Liver (tissue), 3 donors: ENCODE measurements at regions not wholly inside any gene's neighbourhood (a gene's known extent, or its start where the extent isn't known, plus 50 kb on each side); places are given as distances from the start of the nearest gene placed in this dataset.

Experiments
- EGR1 ChIP-seq, 2 donors: IDR thresholded peaks; 2 replicates each; pipeline ENCODE4 v1.6.1; 2016 to 2018; ENCODE audit warnings: antibody characterized with exemption in 2 of 2, low read depth in 2 of 2
- FOXA1 ChIP-seq: IDR thresholded peaks from 2 replicates; pipeline ENCODE4 v1.6.1; 2016; ENCODE audit warnings: antibody characterized with exemption
- GABPA ChIP-seq, 2 donors: IDR thresholded peaks in 1 of 2; conservative IDR thresholded peaks in 1 of 2; 2 replicates each; pipeline ENCODE4 v1.6.1; 2016; ENCODE audit warnings: antibody characterized with exemption in 2 of 2, mild to moderate bottlenecking in 1 of 2, moderate library complexity in 1 of 2
- JUND ChIP-seq, 2 donors: IDR thresholded peaks; 2 replicates each; pipeline ENCODE4 v1.6.1; 2016; ENCODE audit warnings: antibody characterized with exemption in 2 of 2
- NR2F2 ChIP-seq: IDR thresholded peaks from 2 replicates; pipeline ENCODE4 v1.6.1; 2016; ENCODE audit warnings: antibody characterized with exemption
- RAD21 ChIP-seq, 2 donors: IDR thresholded peaks; 2 replicates each; pipeline ENCODE4 v1.6.1; 2016; ENCODE audit warnings: antibody characterized with exemption in 2 of 2, mild to moderate bottlenecking in 2 of 2
- RXRA ChIP-seq, 2 donors: IDR thresholded peaks; 2 replicates each; pipeline ENCODE4 v1.6.1; 2017 to 2018; ENCODE audit warnings: antibody characterized with exemption in 2 of 2, mild to moderate bottlenecking in 1 of 2
- SP1 ChIP-seq: IDR thresholded peaks from 2 replicates; pipeline ENCODE4 v1.6.1; 2018; ENCODE audit warnings: antibody characterized with exemption, mild to moderate bottlenecking
- TAF1 ChIP-seq: conservative IDR thresholded peaks from 2 replicates; pipeline ENCODE4 v1.6.1; 2016; ENCODE audit warnings: antibody characterized with exemption, mild to moderate bottlenecking
- YY1 ChIP-seq: IDR thresholded peaks from 2 replicates; pipeline ENCODE4 v1.6.1; 2016; ENCODE audit warnings: antibody characterized with exemption, mild to moderate bottlenecking
- TF ChIP-seq, protein P1 (sequence below): fragments of 150-350 bp; IDR thresholded peaks from 2 replicates; pipeline ENCODE4 v1.5.1; 2017; ENCODE audit warnings: improper control_type of control experiment, low read depth, low read length; ENCODE audit not compliant: missing input control
- TF ChIP-seq, protein P2 (sequence below): IDR thresholded peaks from 2 replicates; pipeline ENCODE4 v1.6.1; 2016; ENCODE audit warnings: antibody characterized with exemption
- TF ChIP-seq, protein P3 (sequence below): IDR thresholded peaks from 2 replicates; pipeline ENCODE4 v1.6.1; 2016; ENCODE audit warnings: antibody characterized with exemption
- donor health status: healthy.
- donor health status: healthy.

DNA sequence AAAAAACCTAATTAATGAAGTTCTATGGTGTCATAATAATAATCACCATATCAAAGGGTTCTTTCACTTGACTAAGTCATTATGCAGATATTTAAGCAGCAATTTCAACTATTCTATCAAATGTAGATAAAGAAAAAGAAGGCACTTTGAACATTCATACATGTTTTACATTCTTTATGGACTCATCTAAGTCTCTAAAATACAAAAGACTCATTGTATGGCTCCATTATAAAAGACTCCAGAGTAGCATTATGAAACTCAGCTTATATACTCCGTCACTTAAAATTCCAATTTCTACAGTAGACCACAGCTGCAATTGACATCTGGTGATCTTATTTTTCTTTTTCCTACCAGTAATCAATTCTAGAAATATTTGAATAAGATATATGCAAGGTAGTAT, 173.5 kb upstream of the KIF2B start:
- TF ChIP-seq, protein P1, sequence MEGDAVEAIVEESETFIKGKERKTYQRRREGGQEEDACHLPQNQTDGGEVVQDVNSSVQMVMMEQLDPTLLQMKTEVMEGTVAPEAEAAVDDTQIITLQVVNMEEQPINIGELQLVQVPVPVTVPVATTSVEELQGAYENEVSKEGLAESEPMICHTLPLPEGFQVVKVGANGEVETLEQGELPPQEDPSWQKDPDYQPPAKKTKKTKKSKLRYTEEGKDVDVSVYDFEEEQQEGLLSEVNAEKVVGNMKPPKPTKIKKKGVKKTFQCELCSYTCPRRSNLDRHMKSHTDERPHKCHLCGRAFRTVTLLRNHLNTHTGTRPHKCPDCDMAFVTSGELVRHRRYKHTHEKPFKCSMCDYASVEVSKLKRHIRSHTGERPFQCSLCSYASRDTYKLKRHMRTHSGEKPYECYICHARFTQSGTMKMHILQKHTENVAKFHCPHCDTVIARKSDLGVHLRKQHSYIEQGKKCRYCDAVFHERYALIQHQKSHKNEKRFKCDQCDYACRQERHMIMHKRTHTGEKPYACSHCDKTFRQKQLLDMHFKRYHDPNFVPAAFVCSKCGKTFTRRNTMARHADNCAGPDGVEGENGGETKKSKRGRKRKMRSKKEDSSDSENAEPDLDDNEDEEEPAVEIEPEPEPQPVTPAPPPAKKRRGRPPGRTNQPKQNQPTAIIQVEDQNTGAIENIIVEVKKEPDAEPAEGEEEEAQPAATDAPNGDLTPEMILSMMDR: no peak
- TF ChIP-seq, protein P2, sequence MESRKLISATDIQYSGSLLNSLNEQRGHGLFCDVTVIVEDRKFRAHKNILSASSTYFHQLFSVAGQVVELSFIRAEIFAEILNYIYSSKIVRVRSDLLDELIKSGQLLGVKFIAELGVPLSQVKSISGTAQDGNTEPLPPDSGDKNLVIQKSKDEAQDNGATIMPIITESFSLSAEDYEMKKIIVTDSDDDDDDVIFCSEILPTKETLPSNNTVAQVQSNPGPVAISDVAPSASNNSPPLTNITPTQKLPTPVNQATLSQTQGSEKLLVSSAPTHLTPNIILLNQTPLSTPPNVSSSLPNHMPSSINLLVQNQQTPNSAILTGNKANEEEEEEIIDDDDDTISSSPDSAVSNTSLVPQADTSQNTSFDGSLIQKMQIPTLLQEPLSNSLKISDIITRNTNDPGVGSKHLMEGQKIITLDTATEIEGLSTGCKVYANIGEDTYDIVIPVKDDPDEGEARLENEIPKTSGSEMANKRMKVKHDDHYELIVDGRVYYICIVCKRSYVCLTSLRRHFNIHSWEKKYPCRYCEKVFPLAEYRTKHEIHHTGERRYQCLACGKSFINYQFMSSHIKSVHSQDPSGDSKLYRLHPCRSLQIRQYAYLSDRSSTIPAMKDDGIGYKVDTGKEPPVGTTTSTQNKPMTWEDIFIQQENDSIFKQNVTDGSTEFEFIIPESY: no peak
- TF ChIP-seq YY1 (no peak), SP1 (no peak), RXRA (IDR thresholded peaks at IDR 0.05) (no peak), JUND (IDR thresholded peaks at IDR 0.05) (no peak), GABPA (IDR thresholded peaks at IDR 0.05 in 1 of 2, conservative IDR thresholded peaks at IDR 0.05 in 1 of 2) (no peak), RAD21 (IDR thresholded peaks at IDR 0.05) (no peak), FOXA1 (no peak), EGR1 (IDR thresholded peaks at IDR 0.05; ENCODE audit: low read depth in 2 of 2) (no peak), TAF1 (no peak), NR2F2 (no peak)
- TF ChIP-seq, protein P3, sequence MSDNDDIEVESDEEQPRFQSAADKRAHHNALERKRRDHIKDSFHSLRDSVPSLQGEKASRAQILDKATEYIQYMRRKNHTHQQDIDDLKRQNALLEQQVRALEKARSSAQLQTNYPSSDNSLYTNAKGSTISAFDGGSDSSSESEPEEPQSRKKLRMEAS: no peak
